Spleen (tissue), 7 donors: ENCODE measurements at regions not wholly inside any gene's neighbourhood (a gene's known extent, or its start where the extent isn't known, plus 50 kb on each side); places are given as distances from the start of the nearest gene placed in this dataset.

Experiments
- POLR2A ChIP-seq, 3 donors: fragments of 450-650 bp; IDR thresholded peaks; one replicate each; pipeline ENCODE4 v1.5.1; 2017; ENCODE audit warnings: antibody characterized with exemption in 3 of 3, mild to moderate bottlenecking in 1 of 3
- POLR2AphosphoS5 ChIP-seq, 3 donors: sonication (generic); formaldehyde crosslinking; IDR thresholded peaks; one replicate each; pipeline ENCODE4 v1.5.1; 2017; ENCODE audit warnings: antibody characterized with exemption in 3 of 3
- TF ChIP-seq, protein P1 (sequence below), 11 experiments: fragments of 200-600 bp in 7 of 11; fragments of 450-650 bp in 4 of 11; sonication (generic) in 4 of 11; IDR thresholded peaks in 8 of 11; conservative IDR thresholded peaks in 3 of 11; 1 replicate in 7 of 11; 2 replicates in 4 of 11; pipeline versions ENCODE4 v1.4.0 to v1.8.0; 2016 to 2021; ENCODE audit warnings: antibody characterized with exemption in 11 of 11, inconsistent platforms in 4 of 11, mild to moderate bottlenecking in 1 of 11
- donor health status: DM: no; HTN: no; CAD: no; lungs with moderate emphysema.
- donor health status: DM: no; HTN: no; CAD: no.
- donor health status: DM: no; HTN: no; CAD: no.

DNA sequence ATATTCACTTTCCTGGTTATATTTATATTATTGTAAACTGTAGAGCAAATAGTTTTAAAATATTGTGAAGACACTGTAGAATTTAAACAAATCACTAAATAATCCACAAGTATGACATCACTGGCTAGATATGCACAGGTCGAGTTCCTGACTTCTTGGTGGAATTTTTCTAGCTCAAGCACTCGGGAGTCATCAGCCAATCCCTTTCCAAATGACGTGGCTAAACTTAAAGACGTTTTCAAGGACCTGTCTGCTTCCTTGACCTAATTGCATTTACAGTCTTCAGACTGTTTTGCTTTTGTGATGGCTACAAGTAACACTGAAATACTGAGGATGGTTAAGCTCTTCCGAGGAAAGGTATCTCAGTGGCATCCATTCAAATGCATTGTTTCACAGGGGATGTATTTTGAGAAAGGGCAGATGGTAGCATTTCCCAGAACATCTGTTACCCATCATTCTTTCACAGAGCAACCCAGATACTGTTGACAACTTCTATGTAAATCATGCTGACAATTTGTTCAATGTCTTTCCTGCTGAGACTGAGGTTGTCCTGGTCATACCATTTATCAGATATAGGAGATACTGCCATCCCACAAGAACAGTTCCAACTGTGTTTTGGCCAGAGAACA is 262.8 kb downstream of the CDH10 start:
- TF ChIP-seq, protein P1, sequence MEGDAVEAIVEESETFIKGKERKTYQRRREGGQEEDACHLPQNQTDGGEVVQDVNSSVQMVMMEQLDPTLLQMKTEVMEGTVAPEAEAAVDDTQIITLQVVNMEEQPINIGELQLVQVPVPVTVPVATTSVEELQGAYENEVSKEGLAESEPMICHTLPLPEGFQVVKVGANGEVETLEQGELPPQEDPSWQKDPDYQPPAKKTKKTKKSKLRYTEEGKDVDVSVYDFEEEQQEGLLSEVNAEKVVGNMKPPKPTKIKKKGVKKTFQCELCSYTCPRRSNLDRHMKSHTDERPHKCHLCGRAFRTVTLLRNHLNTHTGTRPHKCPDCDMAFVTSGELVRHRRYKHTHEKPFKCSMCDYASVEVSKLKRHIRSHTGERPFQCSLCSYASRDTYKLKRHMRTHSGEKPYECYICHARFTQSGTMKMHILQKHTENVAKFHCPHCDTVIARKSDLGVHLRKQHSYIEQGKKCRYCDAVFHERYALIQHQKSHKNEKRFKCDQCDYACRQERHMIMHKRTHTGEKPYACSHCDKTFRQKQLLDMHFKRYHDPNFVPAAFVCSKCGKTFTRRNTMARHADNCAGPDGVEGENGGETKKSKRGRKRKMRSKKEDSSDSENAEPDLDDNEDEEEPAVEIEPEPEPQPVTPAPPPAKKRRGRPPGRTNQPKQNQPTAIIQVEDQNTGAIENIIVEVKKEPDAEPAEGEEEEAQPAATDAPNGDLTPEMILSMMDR (IDR thresholded peaks at IDR 0.05 in 8 of 11, conservative IDR thresholded peaks at IDR 0.05 in 3 of 11) = no peak
- no peak for TF ChIP-seq POLR2AphosphoS5 (IDR thresholded peaks at IDR 0.05)
- TF ChIP-seq POLR2A (IDR thresholded peaks at IDR 0.05) = no peak
